Stimulated activated CD4-positive, alpha-beta T cell treated with anti-CD3 and anti-CD28 coated beads, Interleukin-15, amount 100 ng/mL, for 24 hours (primary cell): ENCODE measurements at regions not wholly inside any gene's neighbourhood (a gene's known extent, or its start where the extent isn't known, plus 50 kb on each side); places are given as distances from the start of the nearest gene placed in this dataset.
A peak's percentile ranks its signal among the peaks of the same experiment; 100 is the strongest.
"Not testable (repeated sequence)": the region's sequence is repeated elsewhere in the genome, so short reads cannot be mapped to it uniquely, and the experiment has no call there.

Experiments used
- DNase-seq: peaks from one replicate; pipeline ENCODE4 v3.0.0-alpha.2; 2020

DNA sequence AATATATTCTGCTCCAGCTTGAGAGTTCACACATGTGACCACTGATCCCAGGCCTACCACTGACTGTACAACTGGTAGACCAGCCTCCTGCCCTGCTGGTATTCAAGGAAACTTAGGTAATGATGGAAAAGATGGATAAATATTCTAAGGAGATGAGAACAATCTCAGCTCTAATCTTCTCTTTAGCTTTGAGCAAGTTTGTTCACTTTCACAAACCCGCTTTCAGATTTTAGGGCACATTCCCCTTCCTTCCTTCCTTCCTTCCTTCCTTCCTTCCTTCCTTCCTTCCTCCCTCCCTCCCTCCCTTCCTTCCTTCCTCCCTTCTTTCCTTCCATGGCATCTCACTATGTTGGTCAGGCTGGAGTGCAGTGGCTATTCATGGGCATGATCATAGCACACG, 88.2 kb upstream of the PHACTR1 start:
- DNase-seq, result no peak

DNA sequence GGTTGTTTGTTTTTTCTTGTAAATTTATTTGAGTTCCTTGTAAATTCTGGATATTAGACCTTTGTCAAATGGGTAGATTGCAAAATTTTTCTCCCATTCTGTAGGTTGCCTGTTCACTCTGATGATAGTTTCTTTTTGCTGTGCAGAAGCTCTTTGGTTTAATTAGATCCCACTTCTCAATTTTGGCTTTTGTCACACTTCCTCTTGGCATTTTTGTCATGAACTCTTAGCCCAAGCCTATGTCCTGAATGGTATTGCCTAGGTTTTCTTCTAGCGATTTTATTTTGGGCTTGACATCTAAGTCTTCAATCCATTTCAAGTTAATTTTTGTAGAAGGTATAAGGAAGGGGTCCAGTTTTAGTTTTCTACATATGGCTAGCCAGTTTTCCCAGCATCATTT, 82.8 kb upstream of the PHACTR1 start:
- not testable (repeated sequence) for DNase-seq

DNA sequence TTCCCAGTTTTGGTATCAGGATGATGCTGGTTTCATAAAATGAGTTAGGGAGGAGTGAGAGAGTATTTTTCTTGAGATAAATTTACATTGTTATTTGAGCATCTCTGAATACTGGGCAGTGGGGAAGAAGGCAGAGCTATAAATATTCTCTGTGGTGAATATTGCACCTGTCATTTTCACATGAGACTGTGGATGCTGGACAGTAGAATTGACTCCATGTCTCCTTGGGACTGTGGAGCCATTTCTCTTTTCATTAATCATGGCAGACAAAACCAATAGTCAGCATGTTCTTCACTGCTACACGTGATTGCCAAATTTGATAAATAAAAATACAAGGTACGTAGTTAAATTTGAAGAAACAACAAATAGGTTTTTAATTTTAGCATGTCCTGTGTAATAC, 81.2 kb upstream of the PHACTR1 start:
- no peak for DNase-seq

DNA sequence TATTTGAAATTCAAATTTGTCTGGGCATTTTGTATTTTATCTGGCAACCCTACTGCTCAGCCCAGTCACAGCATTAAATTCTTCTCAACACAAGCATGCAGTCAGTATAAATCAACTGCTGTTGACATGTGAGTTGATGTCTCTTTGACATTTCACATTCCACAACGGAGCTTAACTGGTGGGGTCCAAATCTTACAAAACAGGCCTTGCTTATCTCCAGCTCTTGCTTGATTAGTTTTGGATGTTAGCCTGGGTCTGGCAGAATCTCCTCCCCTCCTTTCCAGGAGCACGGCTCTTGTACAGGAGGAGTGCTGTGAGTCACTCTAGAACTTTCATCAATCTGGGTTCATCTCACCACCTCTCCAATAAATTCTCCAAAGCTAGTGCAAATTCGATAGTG, 80.8 kb upstream of the PHACTR1 start:
- no peak for DNase-seq

DNA sequence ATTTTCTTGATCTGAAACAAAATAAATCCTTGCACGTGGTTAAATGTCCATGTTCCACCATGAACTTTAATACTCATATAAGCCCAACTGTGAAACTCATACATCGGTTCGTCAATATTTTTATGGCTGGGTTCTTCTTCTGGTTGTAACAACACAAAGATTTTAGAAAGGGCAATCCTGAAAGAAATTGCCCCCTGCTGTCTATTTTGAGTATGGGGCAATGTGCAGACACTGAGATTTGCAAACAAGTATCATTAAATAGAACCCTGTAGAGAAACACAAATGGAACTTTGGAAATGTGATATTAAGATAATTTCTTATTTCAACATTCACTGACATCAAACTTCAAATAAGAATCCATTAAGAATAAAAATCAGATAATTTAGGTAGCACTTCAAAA, 80.2 kb upstream of the PHACTR1 start:
- no peak for DNase-seq

DNA sequence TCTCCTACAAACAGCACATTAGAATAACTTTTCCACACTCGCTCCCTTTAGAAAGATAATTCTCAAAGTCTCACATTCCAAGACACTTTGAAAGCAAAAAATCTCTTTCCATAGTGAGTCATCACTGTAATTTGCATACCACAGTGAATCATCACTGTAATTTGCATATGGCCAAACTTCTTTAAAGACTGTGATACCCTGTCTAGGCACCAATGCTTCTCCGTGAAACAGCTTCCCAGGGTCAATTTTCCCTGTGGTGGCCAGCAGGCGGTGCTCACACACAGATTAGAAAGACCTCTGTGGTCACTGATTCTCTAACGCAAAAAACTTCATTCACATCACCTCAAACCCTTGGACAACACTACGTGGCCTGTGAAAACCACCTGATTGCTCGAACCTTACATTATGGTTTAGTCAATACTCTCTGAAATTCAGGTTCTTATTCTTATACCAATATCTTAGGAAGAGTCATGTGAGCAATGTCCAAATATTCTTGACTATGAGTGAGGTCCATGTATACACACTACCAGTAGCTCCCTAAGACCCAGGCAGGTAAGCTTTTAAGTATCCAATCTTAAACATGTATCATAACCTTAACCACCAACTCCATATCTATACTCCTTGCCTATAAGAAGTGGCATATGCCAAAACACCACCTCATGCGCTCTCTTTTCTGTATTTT, 78.5 kb upstream of the PHACTR1 start:
- DNase-seq, result peak; percentile 65

DNA sequence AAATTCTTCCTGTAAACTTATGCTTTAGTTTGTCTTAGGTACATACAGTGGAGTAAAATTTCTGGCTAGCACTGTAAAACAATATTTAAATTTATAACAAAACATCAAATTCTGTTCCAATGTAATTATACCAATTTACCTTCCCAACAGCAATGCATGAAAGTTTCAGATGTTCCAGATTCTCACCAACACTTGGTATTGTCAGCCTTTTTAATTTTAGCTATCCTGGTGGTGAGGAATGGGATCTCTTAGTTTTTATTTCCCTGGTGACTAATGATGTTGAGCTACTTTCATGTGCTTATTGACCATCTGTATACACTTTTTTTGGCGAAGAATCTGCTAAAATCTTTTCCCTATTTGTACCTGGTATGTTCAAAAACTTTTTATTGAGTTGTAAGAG, 76.1 kb upstream of the PHACTR1 start:
- DNase-seq, result no peak

DNA sequence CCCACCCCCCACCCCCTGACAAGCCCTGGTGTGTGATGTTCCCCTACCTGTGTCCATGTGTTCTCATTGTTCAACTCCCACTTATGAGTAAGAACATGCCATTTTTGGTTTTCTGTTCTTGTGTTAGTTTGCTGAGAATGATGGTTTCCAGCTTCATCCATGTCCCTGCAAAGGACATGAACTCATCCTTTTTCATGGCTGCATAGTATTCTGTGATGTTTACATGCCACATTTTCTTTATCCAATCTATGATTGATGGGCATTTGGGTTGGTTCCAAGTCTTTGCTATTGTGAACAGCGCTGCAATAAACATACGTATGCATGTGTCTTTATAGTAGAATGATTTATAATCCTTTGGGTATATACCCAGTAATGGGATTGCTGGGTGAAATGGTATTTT, 74.8 kb upstream of the PHACTR1 start:
- not testable (repeated sequence) for DNase-seq

DNA sequence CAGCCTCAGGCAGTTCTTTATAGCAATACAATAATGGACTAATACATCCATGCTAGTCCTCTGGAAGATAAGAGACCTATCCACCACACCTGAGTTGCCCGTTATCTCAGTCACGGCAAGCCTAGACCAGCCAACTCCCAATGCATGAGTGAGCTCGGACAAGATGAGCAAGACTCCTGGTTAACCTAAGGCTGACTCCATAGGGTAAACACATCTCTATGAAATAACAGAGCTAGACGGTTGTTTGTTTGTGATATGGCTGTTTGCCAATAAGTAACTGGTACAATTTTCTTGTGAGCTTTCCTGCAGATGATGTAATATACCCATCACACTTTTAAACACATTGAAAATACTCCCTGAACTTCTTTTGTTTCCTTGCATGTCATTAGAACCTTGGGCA, 70.6 kb upstream of the PHACTR1 start:
- DNase-seq, result no peak

DNA sequence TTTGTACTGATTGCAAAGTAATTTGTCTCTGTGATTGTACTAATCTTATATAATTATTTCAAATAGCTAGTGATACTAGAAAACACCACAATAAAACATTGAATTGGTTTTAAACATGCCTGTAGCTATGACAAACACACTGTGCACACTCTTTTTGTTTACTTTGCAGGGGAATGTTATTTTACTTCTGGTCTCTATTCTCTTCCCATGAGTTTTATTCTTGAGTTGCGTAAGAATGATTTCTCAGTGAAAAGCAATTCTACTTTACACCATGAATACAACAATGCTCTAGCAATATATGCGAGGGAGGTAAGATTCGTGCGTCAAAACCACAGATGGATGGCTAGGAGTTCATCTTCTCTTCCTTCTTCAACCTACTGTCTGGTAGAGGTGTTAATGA, 68.4 kb upstream of the PHACTR1 start:
- no peak for DNase-seq

DNA sequence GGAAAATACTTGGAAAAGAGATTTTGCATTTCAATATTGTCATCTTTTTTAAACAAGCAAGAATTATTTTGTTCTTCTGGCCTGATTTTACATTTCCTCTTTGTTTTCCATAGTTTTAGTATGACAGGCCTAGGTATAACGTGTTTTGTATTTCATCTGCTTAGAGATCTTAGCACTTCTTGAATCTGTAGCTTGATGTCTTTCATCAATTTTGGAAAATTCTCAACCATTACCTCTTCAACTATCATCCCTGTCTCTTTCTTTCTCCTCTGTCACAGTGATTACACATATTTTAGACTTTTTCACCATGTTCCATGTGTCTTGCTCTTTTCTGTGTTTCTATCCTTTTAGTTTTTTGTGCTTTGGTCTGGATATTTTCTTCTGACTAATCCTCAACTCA, 67.2 kb upstream of the PHACTR1 start:
- no peak for DNase-seq

DNA sequence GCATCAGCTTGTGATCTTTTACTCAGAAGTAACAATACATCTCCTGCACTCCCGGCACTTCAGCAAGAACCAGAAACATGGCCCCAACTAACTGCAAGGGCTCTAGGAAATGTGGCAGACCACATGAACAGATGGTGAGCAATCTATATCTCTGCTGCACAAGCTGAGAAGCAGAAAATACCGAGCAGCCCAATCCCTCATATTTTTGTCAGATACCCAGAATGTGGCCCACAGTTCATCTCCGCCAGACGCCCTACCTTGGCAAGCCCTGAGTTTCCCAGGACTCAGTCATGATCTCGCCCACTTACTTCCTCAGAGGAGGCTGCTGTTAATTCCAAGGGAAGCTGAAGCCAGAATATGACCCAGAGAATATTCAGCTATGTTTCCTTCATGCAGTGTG, 63.1 kb upstream of the PHACTR1 start:
- no peak for DNase-seq

DNA sequence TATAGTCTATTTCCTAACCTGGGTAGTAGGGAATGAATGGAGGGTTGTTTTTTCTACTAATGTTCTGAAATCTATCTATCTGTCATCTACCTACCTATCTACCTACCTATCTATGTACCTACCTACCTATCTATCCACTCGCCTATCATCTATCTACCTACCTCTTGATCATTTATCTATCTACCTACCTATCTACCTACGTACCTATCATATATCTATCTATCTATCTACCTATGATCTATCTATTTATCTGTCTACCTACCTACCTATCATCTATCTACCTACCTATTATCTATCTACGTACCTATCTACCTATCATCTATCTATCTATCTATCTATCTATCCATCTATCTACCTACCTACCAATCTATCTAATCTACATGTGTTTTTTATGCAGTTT, 62.5 kb upstream of the PHACTR1 start:
- DNase-seq, result no peak

DNA sequence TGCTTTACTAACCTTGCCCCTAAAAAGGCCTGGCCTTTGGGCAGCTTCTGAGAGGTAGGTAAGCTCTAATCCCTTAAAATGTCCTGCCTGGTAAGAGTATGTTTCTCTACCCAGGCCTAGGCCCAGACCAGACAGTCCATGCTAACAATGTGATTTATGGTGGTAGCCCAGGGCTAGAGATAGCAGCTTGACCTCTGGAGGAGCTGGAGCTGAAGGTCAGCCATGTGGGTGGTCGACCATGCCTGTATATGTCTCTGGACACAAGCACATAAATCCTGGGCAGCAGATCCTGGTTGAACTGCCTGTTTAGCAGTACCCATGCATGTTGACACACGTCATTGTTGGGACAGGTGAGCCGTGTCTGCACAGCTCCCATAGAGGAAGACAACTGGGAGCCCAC, 62.1 kb upstream of the PHACTR1 start:
- no peak for DNase-seq

DNA sequence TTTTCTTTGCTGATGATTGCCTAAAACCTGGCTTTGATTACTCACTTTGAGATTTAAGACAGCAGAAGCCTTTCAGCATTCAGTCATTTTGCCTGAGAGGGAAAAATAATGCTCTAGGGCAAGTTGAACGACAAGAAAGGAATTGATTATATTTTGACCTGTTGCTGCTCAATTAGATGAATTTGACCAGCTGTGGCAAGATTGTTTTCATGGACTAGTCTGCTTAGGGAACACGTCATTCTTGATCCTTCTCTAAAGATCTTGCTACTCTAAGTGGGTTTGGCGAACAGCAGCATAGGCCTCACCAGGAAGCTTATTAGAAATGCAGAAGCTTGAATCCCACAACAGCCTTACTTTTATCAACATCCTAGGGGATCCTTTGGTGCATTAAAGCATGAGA, 59.7 kb upstream of the PHACTR1 start:
- DNase-seq, result no peak

DNA sequence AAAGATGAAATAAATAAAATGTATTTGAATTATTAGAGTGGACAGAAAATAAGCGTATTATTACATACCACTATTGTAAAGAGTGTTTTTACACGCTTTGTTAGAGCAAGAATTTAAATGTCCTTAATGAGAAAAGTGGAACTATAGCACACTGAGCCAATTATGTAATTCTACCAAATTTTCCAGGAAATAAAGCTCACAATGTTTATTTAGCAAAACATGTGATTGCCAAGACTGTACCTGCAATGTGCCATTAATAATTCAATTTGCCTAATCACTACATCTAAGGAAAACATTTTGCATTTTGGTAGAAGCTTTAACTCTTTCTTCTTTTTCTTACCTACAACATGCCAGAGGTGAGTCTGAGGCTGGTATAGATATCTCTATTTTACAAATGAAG, 58.7 kb upstream of the PHACTR1 start:
- no peak for DNase-seq

DNA sequence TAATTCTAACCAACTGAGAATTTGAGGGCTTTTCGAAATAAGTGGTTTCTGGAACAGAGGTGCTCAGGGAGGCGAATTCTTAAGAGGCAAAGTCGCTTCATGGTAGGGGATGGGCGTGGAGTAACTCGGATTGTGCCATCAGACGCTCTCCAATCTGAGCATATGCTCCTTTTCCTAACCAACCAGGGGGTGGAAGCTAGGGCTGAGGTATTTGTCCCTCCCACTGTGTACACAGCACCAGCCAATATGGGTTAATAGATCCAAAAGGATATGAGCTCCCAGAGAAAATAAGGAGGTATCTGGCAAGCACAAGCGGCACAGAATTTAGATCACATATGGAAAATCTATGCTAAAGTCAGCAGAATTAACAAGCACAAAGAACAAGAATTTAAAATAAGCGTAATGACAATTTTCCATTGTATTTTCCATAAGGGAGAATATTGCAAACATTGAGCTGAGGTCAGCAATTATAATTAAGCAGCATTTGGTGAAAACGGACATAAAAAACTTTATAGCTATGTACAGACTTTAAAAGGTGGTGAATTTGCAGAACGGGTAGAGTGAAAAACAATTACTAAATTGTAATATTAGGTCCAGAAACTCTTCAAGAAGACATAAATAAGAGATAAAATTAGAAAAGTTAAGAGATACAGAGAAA, 55.0 kb upstream of the PHACTR1 start:
- no peak for DNase-seq
